ENCODE measurements at regions not wholly inside any gene's neighbourhood (a gene's known extent, or its start where the extent isn't known, plus 50 kb on each side); places are given as distances from the start of the nearest gene placed in this dataset.
"Not testable (repeated sequence)": the region's sequence is repeated elsewhere in the genome, so short reads cannot be mapped to it uniquely, and the experiment has no call there.

DNA sequence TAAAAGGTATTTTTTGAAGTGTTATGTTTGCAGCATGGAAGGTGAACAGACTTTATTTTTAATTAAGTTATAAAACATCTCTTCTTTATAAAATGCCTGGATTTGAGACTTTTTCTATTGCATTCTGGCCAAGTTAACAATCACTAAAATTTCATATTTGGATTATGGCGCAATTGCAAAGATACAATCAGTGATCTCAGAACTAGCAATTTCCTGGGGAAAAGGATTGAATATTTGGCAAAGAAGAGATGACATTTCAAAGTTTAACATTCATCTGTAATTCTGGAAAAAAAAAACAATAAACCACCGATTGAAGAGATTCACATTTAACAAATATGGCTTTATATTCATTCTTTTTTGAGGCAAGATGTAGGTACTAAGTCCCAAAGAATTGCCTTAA, 378.0 kb downstream of the LRRC70 start:
- no peak for DNase-seq

DNA sequence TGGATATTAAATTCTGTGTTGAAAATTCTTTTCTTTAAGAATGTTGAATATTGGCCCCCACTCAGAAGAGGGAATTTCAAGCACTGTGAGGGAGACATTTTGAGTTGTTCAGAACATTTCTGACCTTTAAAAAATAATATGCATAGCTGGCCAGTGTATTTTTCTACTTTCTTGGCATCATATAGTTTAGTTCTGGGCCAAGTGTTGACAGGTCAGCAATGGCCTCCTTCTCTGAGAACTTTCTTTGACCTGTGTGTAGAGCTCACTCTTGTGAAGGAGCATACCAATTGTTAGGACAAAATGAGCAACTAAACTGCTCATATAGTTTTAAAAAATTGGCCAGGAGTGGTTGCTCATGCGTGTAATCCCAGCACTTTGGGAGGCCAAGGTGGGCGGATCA, 376.0 kb downstream of the LRRC70 start:
- DNase-seq, result no peak

DNA sequence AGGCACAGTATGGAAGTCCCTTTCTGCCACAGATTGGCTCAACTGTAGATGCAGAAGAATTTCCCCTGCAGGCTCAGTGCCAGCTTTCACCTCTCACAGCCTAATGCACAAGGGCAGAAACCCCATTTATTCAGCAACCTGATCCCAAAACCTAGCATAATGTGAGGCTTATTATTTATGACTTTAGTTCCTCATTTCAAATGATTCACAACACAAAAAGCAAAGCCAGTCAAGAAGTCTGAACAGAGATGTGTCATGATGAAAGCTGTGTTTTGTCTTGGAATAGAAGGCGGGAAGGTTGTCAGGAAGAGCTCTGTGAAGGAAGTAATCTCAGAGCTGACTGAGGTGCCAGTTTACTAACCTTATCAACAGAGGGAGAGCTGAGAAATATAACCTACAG, 369.7 kb downstream of the LRRC70 start:
- DNase-seq, result no peak

DNA sequence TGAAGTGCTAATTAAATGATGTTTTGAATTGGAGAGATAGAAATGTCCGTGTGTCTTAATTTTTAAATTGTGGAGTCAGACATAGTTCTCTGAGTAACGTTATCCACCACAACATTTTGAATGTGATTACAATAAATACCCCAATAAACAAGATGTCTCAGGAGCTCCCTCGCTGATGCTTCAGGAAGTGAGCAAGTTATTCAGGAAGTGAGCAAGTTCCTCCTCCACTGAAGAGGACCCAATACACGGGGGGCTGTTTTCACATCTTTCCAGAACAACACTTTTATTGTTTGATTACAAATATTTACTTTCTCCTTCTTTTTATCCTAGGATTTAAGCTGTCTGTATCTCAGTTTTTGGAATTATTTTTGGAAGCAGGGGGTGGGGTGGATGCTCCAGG, 363.8 kb downstream of the LRRC70 start:
- DNase-seq, result no peak

DNA sequence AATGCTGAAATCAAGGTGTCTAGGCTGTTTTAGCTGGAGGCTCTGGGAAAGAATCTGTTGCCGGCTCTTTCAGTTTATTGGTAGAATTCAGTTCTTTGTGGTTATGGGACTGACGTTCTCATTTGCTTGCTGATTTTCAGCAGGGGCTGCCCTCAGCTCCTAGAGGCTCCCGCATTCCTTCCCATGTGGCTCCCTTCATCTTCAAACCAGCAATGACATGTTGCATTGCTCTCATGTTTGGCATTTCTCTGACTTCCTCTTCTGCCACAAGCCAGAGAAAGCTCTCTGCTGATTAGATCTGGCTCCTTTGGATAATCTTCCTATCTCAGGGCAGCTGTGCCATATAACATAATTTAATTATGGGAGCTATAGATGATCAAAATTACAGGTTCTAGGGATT, 360.3 kb downstream of the LRRC70 start:
- no peak for DNase-seq

DNA sequence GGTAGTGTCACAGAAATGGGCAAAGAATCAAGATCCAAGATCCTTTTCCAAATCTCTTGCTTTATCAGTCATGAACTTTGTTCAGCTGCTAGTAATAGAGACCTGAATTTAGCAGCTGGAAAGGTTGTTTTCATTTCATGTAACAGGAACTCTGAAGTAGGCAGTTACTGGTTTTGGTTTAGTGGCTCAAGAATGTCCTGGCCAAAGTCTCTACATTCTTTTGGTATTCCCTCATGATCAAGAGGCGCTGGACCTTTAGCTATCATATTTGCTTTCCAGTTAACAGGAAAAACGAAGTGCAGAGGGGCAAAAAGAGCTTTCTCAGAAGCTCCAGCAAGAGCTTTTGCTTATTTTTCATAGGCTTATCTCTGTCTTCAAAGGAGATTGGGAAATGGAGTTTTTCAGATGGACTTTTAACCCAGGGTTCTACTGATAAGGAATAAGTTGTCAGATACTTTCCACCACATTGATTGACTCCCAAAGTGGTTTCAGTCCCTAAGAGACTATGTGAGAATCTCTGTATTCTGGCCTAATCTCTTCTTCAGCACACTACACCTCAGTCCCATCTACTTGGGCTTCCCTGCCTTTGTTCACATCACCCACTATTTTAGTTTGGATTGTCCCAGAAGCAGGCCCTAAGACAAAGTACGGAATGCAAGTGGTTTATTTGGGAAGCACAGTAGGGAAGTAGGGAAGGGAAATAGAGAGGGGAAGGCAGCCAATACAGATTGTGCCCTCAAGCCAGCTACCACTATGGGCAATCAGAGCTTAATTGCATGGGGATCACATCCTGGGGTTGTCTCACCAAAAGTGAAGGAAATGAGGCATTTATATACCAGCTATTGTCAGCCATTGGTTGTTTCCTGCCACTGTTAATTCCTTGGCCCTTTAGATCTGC, 359.3 kb downstream of the LRRC70 start:
- no peak for DNase-seq

DNA sequence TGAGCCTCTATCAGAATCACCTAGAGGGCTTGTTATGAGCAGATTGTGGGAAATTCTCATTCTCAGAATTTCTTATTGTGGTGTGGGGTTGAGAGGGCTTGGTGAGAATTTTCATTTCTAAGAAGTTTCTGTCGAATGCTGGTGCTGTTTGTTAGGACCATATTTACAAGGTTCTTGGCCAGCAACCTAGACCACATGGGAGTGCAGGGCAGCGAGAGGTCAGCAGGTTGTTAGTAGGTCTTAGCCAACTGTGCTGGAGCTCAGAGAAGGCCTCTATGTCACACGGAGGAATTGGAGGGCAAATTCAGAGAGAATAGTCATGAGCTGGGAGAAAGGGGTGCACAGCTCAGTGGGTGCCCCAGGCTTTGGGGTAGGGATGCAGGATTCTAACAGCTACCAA, 357.0 kb downstream of the LRRC70 start:
- DNase-seq, result no peak

DNA sequence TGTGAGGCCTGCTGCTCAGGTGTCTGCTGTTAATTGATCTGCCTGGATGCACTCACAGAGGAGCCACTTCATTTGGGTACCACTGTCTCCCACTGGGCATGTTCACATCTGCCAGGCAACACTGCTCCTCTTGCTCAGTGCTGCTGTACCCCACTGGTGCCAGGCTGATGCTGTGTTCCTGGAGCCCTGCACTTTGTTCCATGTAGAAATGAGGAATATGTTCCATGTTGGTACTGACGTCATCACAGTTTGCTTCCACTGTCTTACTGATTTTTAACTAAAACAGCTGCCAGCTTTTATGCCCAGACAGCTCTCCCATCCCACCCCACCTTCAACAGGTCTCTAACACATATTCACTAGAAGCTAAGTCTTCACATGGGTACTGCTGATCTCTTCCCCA, 355.7 kb downstream of the LRRC70 start:
- no peak for DNase-seq

DNA sequence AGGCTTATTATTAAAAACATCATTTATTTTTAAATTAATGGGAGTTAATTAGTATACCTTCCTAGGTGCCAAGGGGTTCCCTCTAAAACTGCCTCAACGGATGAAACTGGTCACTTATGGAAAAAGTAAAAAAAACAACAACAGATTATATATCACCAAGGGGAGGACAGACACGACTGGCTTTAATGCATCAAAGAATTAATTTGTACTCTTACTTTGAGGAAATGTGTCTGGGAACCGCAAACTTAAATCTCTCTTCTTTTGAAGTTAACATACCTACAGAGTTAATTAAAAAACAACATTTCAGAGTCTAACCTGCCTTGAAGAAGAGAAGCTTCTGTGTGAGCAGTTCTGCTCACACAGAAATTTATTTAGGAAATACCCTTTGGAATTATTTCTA, 354.6 kb downstream of the LRRC70 start:
- DNase-seq, result no peak

DNA sequence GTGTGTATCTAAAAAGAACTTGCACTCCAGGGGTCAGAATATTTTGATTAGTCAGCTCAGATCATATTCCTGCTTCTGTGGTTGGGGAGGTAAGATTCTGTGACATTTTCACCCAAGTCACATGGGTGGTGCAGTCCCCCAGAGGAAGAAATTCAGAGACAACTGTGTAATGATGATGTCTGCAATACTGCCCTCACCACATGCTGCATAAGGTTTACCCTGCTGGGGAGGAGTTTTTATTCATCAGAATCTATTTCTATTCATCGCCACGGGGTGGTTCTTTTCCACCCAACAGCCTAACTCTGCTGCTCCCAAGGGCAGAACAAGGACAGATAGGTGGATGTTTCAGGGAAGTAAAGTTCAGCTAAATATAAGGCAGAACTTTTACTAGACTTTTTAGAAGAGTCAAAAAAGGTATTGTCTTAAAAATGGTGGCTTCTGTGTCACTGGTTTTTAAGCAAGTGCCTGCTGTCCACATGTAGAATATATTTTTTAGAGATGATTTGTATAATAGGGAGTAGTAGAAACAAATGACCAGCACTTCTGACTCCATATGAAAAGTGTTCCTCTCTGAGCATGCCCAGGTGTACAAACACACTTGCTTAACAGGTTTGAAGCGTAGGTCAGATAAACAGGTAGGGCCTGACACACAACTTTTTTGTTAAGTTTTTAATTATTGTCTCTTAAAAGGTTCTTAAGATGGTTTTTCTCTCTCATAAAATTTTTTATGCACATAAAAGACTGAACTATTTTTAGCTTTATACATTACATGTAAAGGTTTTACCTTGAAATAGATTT, 352.7 kb downstream of the LRRC70 start:
- DNase-seq, result no peak

DNA sequence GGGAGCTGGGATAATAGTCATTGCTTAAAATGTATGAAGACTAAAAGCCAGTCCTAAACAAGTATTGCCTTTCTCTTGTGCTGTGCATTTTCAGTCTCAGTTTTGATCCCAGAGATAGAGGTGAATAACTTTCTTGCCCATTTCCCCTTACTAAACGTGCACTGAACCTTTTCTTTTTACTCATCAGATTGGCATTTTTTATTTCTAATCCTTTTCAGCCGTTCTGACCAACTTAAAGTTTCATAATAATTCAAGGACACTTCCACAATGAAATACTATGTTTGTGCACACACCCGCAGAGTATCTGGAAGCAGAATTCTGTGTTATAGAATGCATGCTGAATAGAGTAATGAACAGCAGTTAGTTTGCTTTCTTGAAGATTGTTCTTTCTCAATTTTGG, 343.6 kb downstream of the LRRC70 start:
- no peak for DNase-seq

DNA sequence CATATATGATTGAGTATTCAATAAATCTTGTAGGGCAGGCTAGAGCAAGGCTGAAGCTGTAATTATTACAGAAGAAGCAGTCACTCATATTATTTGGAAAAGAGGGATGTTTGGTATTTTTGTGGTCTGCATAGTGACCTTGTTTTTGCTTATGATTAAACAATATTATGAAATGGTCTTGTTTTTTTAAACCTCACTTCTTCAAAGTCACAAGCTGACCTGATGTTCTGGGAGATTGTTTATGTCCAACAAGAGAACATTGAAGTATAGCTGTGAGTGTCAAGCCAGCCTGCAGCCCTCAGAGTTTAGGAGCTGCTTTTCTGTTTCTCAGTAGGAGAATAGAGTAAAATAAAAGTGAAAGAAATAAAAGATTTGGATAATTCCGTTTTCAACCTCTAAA, 342.2 kb downstream of the LRRC70 start:
- no peak for DNase-seq

DNA sequence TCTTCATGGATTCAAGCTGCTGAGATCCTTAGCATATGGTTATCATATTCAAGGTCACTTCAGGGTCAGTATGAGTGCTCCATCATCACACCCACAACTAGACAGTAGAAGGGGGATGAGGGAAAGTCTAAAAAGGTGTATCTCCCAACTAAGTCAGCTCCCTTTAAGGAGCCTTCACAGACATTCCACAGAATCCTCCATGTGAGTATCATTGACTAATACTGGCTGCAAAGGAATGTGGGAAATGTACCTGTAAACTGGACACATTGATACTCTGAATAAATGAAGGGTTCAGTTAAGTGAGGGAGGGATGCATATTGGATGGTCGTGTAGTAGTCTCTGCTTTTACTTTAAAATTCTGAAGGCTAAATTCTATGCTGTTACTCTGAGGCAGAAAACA, 330.7 kb downstream of the LRRC70 start:
- DNase-seq, result no peak

DNA sequence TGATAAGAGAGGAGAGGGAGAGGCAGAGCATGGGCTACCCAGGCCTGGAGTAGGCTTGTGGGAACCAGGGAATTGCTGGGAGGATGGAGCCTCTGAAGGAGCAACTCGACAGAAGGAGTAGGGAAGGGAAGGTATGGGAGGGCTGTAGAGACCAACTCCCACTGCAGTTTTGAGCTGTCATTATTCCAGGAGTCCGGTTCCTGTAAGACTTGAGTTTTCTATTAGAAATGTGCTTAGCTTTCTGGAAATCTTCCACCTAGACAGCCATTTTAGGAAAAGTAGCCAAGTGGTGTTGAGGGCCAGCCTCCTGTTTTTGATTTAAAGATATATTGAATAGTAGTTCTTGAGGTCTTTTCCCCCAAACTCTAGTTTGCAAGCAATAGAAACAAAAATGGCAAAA, 323.5 kb downstream of the LRRC70 start:
- DNase-seq, result no peak

DNA sequence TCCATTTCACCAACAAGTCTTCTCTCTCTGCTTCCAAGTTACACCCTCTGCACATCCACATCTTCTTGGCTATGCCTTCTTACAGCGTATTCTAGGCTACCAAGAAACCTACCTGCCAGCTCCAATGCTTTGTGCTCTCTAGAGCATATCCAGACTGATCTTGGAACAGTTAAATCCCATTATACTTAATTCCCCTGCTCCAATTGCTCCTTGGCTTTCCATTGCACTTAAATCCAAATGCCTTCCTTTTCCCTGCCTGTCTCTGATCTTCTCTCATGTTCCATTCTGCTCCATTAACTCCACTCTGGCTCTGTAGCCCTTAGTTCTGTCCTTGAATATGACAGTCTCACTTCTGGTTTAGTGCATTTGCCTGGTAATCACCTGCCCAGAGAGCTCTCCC, 322.4 kb downstream of the LRRC70 start:
- DNase-seq, result no peak

DNA sequence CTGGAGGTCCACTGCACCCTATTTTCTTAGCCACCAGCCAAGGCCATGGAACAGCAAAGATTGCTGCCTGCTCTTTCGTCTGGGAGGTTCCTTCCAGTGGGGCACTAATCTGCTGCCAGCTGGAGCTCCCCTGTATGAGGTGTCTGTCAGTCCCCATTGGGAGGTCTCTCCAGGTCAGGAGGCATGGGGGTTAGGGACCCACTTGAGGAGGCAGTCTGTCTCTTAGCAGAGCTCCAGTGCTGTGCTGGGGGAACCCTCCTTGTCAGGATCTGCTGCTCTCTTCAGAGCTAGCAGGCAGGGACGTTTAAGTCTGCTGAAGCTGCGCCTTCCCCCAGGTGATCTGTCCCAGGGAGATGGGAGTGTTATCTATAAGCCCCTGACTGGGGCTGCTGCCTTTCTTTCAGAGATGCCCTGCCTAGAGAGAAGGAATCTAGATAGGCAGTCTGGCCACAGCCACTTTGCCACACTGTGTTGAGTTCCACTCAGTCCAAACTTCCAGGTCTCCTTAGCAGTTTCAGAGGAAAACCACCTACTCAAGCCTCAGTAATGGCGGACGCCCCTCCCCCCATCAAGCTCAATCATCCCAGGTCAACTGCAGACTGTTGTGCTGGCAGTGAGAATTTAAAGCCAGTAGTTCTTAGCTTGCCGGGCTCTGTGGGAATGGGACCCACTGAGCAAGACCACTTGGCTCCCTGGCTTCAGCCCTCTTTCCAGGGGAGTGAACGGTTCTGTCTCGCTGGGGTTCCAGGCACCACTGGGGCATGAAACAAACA, 317.7 kb downstream of the LRRC70 start:
- no peak for DNase-seq

DNA sequence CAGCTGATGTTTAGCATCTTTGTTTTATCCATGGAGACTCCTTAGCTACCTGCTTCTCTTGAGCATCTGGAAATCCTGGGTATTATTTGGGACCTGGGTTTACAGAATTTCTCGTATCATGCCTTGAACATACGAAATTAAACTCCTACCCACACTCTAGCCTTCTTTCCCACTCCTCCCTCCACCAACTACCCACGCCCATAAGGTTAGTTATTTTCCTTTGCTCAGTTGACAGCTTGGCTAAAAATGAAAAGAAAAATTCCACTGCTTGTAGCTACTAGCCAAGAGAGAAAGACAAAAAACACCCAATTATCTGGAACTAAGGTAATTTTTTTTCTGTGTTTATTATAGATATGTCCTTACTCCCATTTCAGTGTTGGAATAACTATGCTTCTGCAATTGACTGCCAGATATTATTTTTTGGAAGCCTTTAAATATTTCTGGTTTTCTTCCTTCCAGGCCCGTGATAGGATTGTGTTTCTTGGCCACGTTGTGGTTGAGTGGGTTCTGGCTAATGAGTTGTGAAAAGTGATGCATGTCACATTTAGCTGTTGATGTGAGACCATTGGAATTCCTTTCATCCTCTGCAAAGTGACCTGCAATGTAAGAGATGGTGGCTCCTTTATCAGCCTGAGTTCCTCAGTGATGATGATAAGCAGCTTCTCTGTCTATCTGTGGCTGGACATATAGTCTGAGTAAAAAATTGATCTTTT, 308.1 kb downstream of the LRRC70 start:
- no peak for DNase-seq

DNA sequence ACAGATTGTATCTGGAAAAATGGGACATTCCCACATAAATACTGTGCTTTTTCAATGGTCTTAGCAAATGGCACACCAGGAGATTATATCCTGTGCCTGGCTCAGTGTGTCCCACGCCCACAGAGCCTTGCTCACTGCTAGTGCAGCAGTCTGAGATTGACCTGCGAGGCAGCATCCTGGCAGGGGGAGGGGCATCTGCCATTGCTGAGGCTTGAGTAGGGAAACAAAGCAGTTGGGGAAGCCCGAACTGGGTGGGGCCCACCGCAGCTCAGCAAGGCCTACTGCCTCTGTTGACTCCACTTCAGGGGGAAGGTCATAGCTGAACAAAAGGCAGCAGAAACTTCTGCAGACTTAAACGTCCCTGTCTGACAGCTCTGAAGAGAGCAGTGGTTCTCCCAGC, 258.7 kb downstream of the LRRC70 start:
- DNase-seq, result not testable (repeated sequence)

DNA sequence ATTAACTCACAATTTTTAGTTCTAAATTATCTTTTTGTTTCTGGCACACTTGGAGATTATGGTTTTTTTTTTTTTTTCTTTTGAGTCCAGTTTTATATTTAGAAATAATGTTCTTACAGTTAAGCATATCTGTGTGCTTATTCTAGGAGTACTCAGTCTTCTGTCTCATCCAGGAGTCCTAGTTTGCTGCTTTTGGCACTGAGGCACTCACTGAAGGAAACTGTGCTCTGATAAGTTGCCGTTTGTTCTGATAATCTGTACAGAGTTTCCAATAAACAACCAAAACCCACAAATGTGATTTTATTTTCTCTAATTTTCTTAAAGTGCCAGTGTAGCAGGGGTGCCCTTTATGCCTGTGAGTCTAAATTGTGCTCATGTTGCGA, 251.0 kb downstream of the LRRC70 start:
- no peak for DNase-seq

DNA sequence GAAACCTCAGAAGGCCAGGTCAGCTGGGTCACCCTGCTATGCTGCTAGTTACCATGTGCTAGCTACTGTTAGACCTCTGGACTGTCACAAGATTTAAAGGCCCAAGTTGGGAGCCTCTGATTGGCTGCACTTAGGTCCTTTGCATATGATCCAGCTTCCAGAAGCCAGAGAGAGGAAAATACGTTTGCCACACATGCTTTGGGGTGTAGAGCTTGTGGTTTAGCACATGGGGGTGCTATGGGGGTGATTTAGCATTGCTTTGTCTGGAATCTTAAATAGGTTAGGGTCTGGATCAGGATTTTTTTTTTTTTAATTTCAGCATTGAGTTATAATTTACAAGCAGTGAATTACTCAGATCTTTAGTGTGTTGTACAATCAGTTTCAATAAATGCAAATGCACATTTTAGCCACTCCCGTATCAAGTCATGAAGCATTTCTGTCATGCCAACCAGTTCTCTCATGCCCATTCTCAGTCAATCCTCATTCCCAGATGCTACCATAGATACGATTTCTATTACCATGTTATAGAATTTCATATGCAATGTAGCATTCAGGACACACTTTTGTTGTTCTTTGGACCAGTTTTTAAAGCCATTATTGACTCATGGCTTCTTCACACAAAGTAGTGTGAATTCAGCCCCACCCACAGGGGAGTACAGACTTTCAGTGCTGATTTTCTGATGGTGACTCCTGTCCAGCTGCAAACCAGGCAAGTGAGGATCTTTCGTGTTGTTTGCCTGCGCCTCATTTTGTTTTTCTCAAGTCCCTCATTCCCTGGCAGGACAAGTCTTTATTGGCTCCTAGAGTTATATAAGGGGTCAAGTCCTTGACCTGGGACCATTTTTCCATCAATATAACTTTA, 250.4 kb downstream of the LRRC70 start:
- DNase-seq, result no peak

DNA sequence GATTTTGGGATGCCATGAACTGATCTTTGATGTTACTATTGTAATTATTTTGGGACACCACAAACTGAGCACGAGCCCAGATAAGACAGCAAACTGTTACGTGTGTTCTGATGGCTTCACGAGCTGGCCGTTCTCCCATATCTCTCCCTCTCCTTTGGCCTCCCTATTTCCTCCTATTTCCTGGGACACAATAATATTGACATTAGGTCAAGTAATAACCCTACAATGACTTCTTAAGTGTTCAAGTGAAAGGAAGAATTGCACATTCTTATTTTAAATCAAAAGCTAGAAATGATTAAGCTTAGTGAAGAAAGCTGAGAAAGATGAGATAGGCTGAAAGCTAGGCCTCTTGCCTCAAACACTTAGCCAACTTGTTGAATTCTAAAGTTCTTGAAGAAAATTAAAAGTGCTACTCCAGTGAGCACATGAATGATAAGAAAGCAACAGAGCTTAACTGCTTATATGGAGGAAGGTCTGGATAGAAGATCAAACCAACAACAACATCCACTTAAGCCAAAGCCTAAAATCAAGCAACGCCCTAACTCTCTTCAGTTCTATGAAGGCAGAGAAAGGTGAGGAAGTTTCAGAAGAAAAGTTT, 247.1 kb downstream of the LRRC70 start:
- DNase-seq, result no peak

All from NCI-H226 (cell line).